Lower leg skin (tissue), 4 donors: ENCODE measurements at regions not wholly inside any gene's neighbourhood (a gene's known extent, or its start where the extent isn't known, plus 50 kb on each side); places are given as distances from the start of the nearest gene placed in this dataset.

Experiments used
- DNase-seq, 2 donors: peaks; one replicate each; pipeline ENCODE4 v3.0.0-alpha.2; 2019; ENCODE audit warnings: low spot score in 2 of 2
- H3K4me3 ChIP-seq: fragments of 200-600 bp; sonication (generic); 2 replicates; pipeline ENCODE4 v1.5.1; 2017; ENCODE audit warnings: mild to moderate bottlenecking, low read depth; ENCODE audit not compliant: poor library complexity, severe bottlenecking
- POLR2A ChIP-seq, 2 donors: fragments of 450-650 bp; IDR thresholded peaks; one replicate each; pipeline ENCODE4 v1.6.1; 2016 to 2017; ENCODE audit warnings: antibody characterized with exemption in 2 of 2, mild to moderate bottlenecking in 1 of 2, moderate library complexity in 1 of 2
- WGBS, 2 donors: methylation state at CpG; one replicate each; pipeline ENCODE4 v1.1.5; 2018; 5-methylcytosine and 5-hydroxymethylcytosine counted together
- intact Hi-C: fragments of 100-400 bp; cut with DNase I; formaldehyde crosslinking; loops from one replicate; pipeline ENCODE4 v1.15.0; 2023; ENCODE audit warnings: low total_unique reads
- TF ChIP-seq, protein P1 (sequence below), 3 donors: fragments of 450-650 bp; IDR thresholded peaks; one replicate each; pipeline ENCODE4 v1.5.1; 2016; ENCODE audit warnings: antibody characterized with exemption in 3 of 3, mild to moderate bottlenecking in 3 of 3, moderate library complexity in 2 of 3

DNA sequence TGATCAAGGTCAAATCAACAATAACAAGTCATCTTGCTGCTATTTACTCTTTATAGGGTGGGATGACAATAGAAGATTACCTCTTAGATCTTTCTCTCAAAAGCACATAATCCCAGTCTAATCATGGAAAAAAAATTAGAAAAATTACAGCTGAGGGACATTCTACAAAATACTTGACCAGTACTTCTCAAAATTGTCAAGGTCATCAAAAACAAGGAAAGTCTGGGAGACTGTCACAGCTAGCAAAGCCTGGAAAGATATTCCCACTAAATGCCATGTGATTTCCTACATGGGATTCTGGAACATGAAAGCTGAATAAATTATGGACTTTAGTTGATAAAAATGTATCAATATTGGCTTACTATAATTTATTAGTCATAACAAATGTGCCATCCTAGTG is 276.2 kb downstream of the RNF144A start:
- intact Hi-C loops: no loop called here
- no peak for TF ChIP-seq POLR2A (IDR thresholded peaks at IDR 0.05)
- TF ChIP-seq, protein P1, sequence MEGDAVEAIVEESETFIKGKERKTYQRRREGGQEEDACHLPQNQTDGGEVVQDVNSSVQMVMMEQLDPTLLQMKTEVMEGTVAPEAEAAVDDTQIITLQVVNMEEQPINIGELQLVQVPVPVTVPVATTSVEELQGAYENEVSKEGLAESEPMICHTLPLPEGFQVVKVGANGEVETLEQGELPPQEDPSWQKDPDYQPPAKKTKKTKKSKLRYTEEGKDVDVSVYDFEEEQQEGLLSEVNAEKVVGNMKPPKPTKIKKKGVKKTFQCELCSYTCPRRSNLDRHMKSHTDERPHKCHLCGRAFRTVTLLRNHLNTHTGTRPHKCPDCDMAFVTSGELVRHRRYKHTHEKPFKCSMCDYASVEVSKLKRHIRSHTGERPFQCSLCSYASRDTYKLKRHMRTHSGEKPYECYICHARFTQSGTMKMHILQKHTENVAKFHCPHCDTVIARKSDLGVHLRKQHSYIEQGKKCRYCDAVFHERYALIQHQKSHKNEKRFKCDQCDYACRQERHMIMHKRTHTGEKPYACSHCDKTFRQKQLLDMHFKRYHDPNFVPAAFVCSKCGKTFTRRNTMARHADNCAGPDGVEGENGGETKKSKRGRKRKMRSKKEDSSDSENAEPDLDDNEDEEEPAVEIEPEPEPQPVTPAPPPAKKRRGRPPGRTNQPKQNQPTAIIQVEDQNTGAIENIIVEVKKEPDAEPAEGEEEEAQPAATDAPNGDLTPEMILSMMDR (IDR thresholded peaks at IDR 0.05): no peak
- H3K4me3 ChIP-seq: no peak overlapping the region
- no peak for DNase-seq

DNA sequence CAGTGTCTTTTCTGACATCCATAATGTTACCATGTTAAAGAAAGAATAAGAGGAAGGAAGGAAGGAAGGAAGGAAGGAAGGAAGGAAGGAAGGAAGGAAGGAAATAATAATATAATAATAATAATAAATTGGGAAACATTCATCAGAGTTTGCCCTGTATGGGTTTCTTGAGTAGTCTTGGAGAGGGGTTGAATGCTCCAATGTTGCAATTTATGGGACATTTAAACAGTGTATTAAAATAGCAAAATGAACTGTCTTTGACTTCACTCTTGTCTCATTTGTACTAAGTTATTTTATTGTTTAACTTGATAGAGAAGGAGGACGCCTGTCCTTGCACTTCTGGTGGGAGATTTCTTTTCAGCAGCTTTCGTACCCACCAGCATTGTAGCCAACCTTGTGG is 277.7 kb downstream of the RNF144A start:
- H3K4me3 ChIP-seq: no peak overlapping the region
- no peak for DNase-seq
- TF ChIP-seq POLR2A (IDR thresholded peaks at IDR 0.05): no peak
- TF ChIP-seq, protein P1 (IDR thresholded peaks at IDR 0.05): no peak
- intact Hi-C loops: no loop called here
- WGBS, 2 donors: 90 to 91% methylated on average over 2 of the region's 2 CpGs

DNA sequence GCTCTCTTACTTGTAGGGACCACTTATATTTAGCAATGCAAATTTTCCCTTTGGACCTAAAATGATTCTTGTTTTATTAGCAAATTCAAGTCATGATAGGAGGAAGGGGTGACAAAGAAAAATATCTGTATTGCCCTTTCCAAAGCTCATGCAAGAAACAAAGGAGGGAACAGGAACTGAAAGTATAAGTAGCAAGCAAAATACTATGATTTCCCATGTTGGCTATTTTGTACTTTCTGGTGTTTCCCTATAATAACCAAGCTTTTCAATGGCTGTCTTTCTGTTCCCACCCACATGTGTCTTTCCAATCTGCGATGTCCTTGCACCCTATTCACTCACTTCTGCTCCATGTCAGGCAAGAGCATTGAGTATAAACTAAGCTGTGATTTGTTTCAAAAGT is 279.7 kb downstream of the RNF144A start:
- no peak for DNase-seq
- intact Hi-C loops: no loop called here
- H3K4me3 ChIP-seq: no peak overlapping the region
- TF ChIP-seq POLR2A (IDR thresholded peaks at IDR 0.05): no peak
- TF ChIP-seq, protein P1 (IDR thresholded peaks at IDR 0.05): no peak
- 93 to 97% methylated on average over 1 of the region's 1 CpG for WGBS, 2 donors

DNA sequence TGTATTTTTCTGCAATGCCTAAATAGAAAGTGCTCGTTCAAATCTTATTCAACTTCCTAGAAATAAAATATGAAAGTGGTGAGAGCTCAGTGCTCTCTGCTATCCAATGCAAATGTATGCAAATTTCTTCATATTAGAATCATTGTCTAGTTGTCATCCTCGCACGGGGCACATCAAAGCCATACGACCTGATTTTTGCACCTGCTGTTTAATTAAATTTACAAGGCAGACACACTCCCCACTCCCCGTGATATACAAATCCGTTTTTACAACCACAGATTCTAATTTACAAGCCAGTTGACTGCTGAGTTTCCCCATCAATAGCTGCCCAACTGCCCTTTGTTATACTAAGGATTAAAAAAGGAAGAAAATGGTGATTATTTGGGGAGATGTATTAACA is 284.6 kb downstream of the RNF144A start:
- TF ChIP-seq, protein P1 (IDR thresholded peaks at IDR 0.05): no peak
- no peak for TF ChIP-seq POLR2A (IDR thresholded peaks at IDR 0.05)
- DNase-seq: no peak
- WGBS, 2 donors: 61 to 64% methylated on average over 6 of the region's 6 CpGs
- H3K4me3 ChIP-seq: no peak overlapping the region
- intact Hi-C loops: no loop called here

DNA sequence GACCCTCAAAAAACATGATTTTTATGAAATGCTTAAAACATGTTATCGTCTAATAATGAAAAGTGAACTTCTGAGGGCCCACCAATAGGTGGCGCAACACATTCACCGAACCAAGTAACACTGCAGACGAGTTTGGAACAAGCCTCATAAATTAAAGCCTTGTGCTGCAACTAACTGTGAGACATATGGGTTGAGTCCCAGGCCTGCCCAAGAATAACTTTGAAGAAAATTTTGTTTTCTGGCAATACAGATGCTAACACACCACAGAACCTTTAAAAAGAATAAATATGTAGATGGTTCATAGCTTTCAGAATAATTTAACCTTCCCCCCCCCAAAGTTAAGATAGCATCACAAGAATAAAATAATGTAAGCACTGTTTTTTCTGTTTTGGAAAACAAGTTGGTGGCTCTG is 285.9 kb downstream of the RNF144A start:
- intact Hi-C loops: no loop called here
- TF ChIP-seq POLR2A (IDR thresholded peaks at IDR 0.05): no peak
- TF ChIP-seq, protein P1 (IDR thresholded peaks at IDR 0.05): no peak
- 1% methylated on average over 4 of the region's 4 CpGs for WGBS, 2 donors
- peak in 1 of 2 donors; percentile 43 for DNase-seq
- no peak overlapping the region for H3K4me3 ChIP-seq

DNA sequence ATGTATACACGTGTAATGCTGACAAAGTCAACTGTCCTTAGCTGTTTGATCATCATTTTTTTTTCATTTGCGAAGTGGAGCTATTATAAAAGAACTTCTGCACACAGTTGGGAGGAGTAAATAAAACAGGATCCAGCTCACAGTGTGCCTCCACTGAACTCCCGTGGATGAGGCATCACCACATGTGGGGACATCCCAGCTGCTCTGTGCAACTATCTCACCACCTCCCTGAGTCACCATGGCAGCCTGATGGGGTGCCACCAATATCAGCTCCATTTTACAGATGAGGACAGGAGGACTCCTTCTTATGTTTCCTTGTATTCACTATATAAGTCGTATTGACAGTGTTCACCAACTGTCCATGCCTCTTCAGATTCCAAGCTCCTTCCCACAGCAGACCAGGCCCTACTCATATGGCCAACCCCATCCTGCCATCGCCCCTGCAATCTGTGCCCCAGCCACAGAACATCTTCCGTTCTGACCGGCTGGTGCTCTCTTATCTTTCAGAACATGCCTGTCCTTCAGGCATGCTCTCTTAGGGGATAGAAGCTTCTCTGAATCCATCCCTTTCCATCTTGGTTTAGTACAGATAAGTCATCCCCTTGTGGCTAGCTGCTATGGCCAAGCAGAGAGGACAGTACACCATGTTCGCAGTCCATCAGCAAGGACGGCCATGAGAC is 288.1 kb downstream of the RNF144A start:
- no peak for DNase-seq
- 82 to 86% methylated on average over 9 of the region's 9 CpGs for WGBS, 2 donors
- no peak overlapping the region for H3K4me3 ChIP-seq
- intact Hi-C loops: no loop called here
- TF ChIP-seq, protein P1 (IDR thresholded peaks at IDR 0.05): no peak
- TF ChIP-seq POLR2A (IDR thresholded peaks at IDR 0.05): no peak
